ENCODE measurements at regions not wholly inside any gene's neighbourhood (a gene's known extent, or its start where the extent isn't known, plus 50 kb on each side); places are given as distances from the start of the nearest gene placed in this dataset.

GRCh38 chr1:70836456-70836855, 211.2 kb downstream of the PTGER3 start:
- Histone ChIP-seq H3K9ac (ENCODE audit: insufficient read depth, low read depth, low read length) (no peak overlapping the region), H3K9me3 (ENCODE audit: low read length) (peaks cover 10% of the 10 kb centered on the region; the same call in 1 of the 2 replicates), H3K4me3 (replicated peaks in 1 of 3; ENCODE audit: insufficient read depth in 1 of 3, low read depth in 2 of 3, low read length in 3 of 3) (no peak overlapping the region), H3K79me2 (ENCODE audit: insufficient read depth, low read length) (no peaks in the 10 kb centered on the region), H3K36me3 (replicated peaks in 1 of 2; ENCODE audit: control insufficient read depth in 1 of 2, insufficient read depth in 2 of 2, low read length in 2 of 2) (no peaks in the 10 kb centered on the region), H3K27ac (ENCODE audit: extremely low read length, insufficient read depth, low read length) (no peak overlapping the region), H4K20me1 (ENCODE audit: insufficient read depth, low read length) (no peaks in the 10 kb centered on the region), H3K4me2 (ENCODE audit: low read depth, low read length) (no peak overlapping the region), H3K4me1 (ENCODE audit: insufficient read depth, low read length) (no peaks in the 10 kb centered on the region), H2AFZ (ENCODE audit: low read length) (no peak overlapping the region), H3K27me3 (ENCODE audit: control insufficient read depth in 1 of 2, insufficient read depth in 2 of 2, low read length in 2 of 2) (no peaks in the 10 kb centered on the region)
- ChIA-PET CTCF (ENCODE audit: low intra/inter-chr PET ratio, low total read pairs) (no interaction called here), POLR2A (no interaction called here)
- 0% methylated on average over 1 of the region's 1 CpG for WGBS (ENCODE audit: low lambda C conversion rate)
- ATAC-seq (no peak), DNase-seq (ENCODE audit: low spot score) (no peak), FAIRE-seq (no peak)
- no peak for TF ChIP-seq NFYB (CRISPR knock-in tag; IDR thresholded peaks at IDR 0.05)
- no peak for TF ChIP-seq RARG (CRISPR knock-in tag; IDR thresholded peaks at IDR 0.05; ENCODE audit: low read depth)
- TF ChIP-seq TFDP2 (CRISPR knock-in tag; IDR thresholded peaks at IDR 0.05) = no peak
- TF ChIP-seq ERF (CRISPR knock-in tag; IDR thresholded peaks at IDR 0.05) = no peak
- no peak for TF ChIP-seq ATF4 (CRISPR knock-in tag; IDR thresholded peaks at IDR 0.05)
- TF ChIP-seq IKZF4 (CRISPR knock-in tag; IDR thresholded peaks at IDR 0.05; ENCODE audit: borderline replicate concordance, low read depth, not compliant biosample characterization) = no peak
- no peak for TF ChIP-seq SRY (CRISPR knock-in tag; IDR thresholded peaks at IDR 0.05)
- no TSS peak for BruUV-seq (replicated peaks)
- intact Hi-C loops (cut with micrococcal nuclease; ENCODE audit: unreplicated experiment) (no loop called here), in situ Hi-C loops (cut with HindIII; ENCODE audit: extremely low pct_ligation_motif_present, low pct_unique_long_range_greater_than_20kb) (no loop called here)
